A549 (cell line): ENCODE measurements at regions not wholly inside any gene's neighbourhood (a gene's known extent, or its start where the extent isn't known, plus 50 kb on each side); places are given as distances from the start of the nearest gene placed in this dataset.

ENCODE experiments used
- CHD2 ChIP-seq: fragments of 150-350 bp; IDR thresholded peaks from 2 replicates; pipeline ENCODE4 v1.6.1; 2014; ENCODE audit warnings: low read length; ENCODE audit not compliant: partially characterized antibody
- CTCF ChIP-seq: fragments of >200 bp; sonication (Bioruptor Twin); formaldehyde crosslinking; IDR thresholded peaks from 3 replicates; pipeline ENCODE4 v1.5.1; 2016
- EP300 ChIP-seq, 2 experiments: fragments of >200 bp; sonication (Bioruptor Twin); formaldehyde crosslinking; IDR thresholded peaks; 2 replicates in 1 of 2; 3 replicates in 1 of 2; pipeline ENCODE4 v1.6.1; 2016 to 2017
- GATA3 ChIP-seq: IDR thresholded peaks from 2 replicates; pipeline ENCODE4 v1.6.1; 2012; ENCODE audit warnings: borderline replicate concordance
- JUN ChIP-seq, 2 experiments: fragments of >200 bp; sonication (Bioruptor Twin); formaldehyde crosslinking; IDR thresholded peaks; 2 replicates in 1 of 2; 3 replicates in 1 of 2; pipeline ENCODE4 v1.6.1; 2016 to 2017
- KDM5A ChIP-seq: fragments of 200-600 bp; sonication (generic); IDR thresholded peaks from 2 replicates; pipeline ENCODE4 v1.6.1; 2016; ENCODE audit warnings: antibody characterized with exemption, mild to moderate bottlenecking
- MAX ChIP-seq: IDR thresholded peaks from 2 replicates; pipeline ENCODE4 v1.6.1; 2012
- NFE2L2 ChIP-seq: fragments of 150-350 bp; conservative IDR thresholded peaks from 2 replicates; pipeline ENCODE4 v1.6.1; 2014; ENCODE audit warnings: low read length
- POLR2A ChIP-seq: IDR thresholded peaks from 2 replicates; pipeline ENCODE4 v1.6.1; 2012; ENCODE audit warnings: mild to moderate bottlenecking, low read length
- REST ChIP-seq: fragments of 200-600 bp; sonication (generic); IDR thresholded peaks from 2 replicates; pipeline ENCODE4 v1.6.1; 2016; ENCODE audit warnings: antibody characterized with exemption, mild to moderate bottlenecking, moderate library complexity

GRCh38 chr22:25282671-25283561 is 63.5 kb downstream of the CRYBB2 start:
- TF ChIP-seq CTCF (no peak), EP300 (IDR thresholded peaks at IDR 0.05) (no peak), CHD2 (no peak), JUN (IDR thresholded peaks at IDR 0.05) (no peak), NFE2L2 (no peak), REST (no peak), KDM5A (no peak), MAX (no peak), GATA3 (no peak), POLR2A (no peak)
